Panc1 (cell line): ENCODE measurements at regions not wholly inside any gene's neighbourhood (a gene's known extent, or its start where the extent isn't known, plus 50 kb on each side); places are given as distances from the start of the nearest gene placed in this dataset.

ENCODE experiments used
- ATAC-seq: fragments of 200-7000 bp; cut with Tn5 transposase; 2 replicates; pipeline ENCODE4 v1.9.1; 2020; ENCODE audit warnings: mild to moderate bottlenecking, moderate library complexity
- BruUV-seq: library from RNA; stranded (reverse); fragments of 400-500 nt; replicated peaks from 2 replicates; lab custom pipeline; 2021; lab: Mats Ljungman, UMichigan
- CTCF ChIA-PET: fragments of 300-600 bp; sonication (Branson Sonifier 250); formaldehyde crosslinking; loops from one replicate; lab custom pipeline; 2022; ENCODE audit warnings: antibody characterized with exemption; lab: Charles Lee
- POLR2A ChIA-PET: fragments of 300-600 bp; sonication (Branson Sonifier 250); formaldehyde crosslinking; loops from one replicate; lab custom pipeline; 2022; ENCODE audit warnings: antibody characterized with exemption; lab: Charles Lee
- DNase-seq: peaks from one replicate; pipeline ENCODE4 v3.0.0-alpha.2; 2010; ENCODE audit warnings: low read depth, low spot score
- H3K27ac ChIP-seq: 2 replicates; pipeline ENCODE4 v1.5.1; 2011; ENCODE audit warnings: mild to moderate bottlenecking, low read length, inconsistent platforms
- H3K27me3 ChIP-seq: fragments of 200-500 bp; sonication (Bioruptor generic); 2 replicates; pipeline ENCODE4 v1.6.0; 2014; ENCODE audit warnings: low read length, inconsistent platforms; ENCODE audit not compliant: control insufficient read depth, insufficient read depth
- H3K36me3 ChIP-seq: fragments of 200-500 bp; sonication (Bioruptor generic); 2 replicates; pipeline ENCODE4 v1.5.1; 2014; ENCODE audit warnings: inconsistent platforms, mild to moderate bottlenecking, low read length, moderate library complexity; ENCODE audit not compliant: control insufficient read depth, insufficient read depth
- H3K4me1 ChIP-seq: 2 replicates; pipeline ENCODE4 v1.5.1; 2011; ENCODE audit warnings: inconsistent platforms, mild to moderate bottlenecking, low read length, moderate library complexity; ENCODE audit not compliant: control insufficient read depth, insufficient read depth
- H3K4me3 ChIP-seq, 2 experiments: 2 replicates each; pipeline ENCODE4 v1.5.1; 2011 to 2012; ENCODE audit warnings: low read depth in 2 of 2, low read length in 2 of 2, mild to moderate bottlenecking in 2 of 2, inconsistent platforms in 1 of 2, moderate library complexity in 1 of 2
- H3K9me3 ChIP-seq: fragments of 200-500 bp; sonication (Bioruptor generic); 2 replicates; pipeline ENCODE4 v1.5.1; 2014; ENCODE audit warnings: low read depth, mild to moderate bottlenecking, inconsistent platforms, low read length, moderate library complexity; ENCODE audit not compliant: control insufficient read depth, insufficient read depth
- CTCF ChIP-seq: fragments of 450-650 bp; IDR thresholded peaks from 2 replicates; pipeline ENCODE4 v1.5.1; 2017; ENCODE audit warnings: mild to moderate bottlenecking
- POLR2AphosphoS5 ChIP-seq: IDR thresholded peaks from 2 replicates; pipeline ENCODE4 v1.6.1; 2012; ENCODE audit warnings: mild to moderate bottlenecking, low read depth, low read length, moderate library complexity
- SIN3A ChIP-seq: IDR thresholded peaks from 2 replicates; pipeline ENCODE4 v1.6.1; 2012; ENCODE audit warnings: low read depth, mild to moderate bottlenecking, low read length, moderate library complexity, borderline replicate concordance; ENCODE audit not compliant: insufficient read depth
- TCF7L2 ChIP-seq: IDR thresholded peaks from 2 replicates; pipeline ENCODE4 v1.6.1; 2011; ENCODE audit warnings: mild to moderate bottlenecking, low read depth, low read length, inconsistent platforms
- in situ Hi-C: cut with HindIII; loops from 2 replicates; pipeline ENCODE4 v1.10.0; 2016; ENCODE audit warnings: low sequenced_read_pairs, low pct_unique_long_range_greater_than_20kb
- intact Hi-C: fragments of 100-400 bp; cut with micrococcal nuclease; formaldehyde crosslinking; loops from one replicate; pipeline ENCODE4 v1.10.0; 2022; ENCODE audit not compliant: unreplicated experiment
- TF ChIP-seq, protein P1 (sequence below), 2 experiments: IDR thresholded peaks; 2 replicates each; pipeline ENCODE4 v1.6.1; 2011 to 2012; ENCODE audit warnings: low read depth in 2 of 2, control low read depth in 1 of 2, low read length in 1 of 2, mild to moderate bottlenecking in 1 of 2, moderate library complexity in 1 of 2; ENCODE audit not compliant: insufficient read depth in 1 of 2

DNA sequence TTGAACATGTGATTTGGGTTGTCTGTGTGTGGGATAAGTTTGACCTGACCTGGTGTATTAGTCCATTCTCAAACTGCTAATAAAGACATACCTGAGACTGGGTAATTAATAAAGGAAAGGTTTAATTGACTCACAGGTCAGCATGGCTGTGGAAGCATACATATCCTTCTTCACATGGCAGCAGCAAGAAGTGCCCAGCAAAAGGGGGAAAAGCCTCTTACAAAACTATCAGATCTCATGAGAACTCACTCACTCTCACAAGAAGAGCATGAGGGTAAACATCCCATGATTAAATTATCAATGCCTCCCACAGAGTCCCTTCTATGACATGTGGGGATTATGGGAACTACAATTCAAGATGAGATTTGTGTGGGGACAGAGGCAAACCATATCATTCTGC, 94.0 kb upstream of the PPM1H start:
- POLR2A ChIA-PET, result no interaction called here
- BruUV-seq, result no TSS peak
- Histone ChIP-seq H3K4me3 (no peak overlapping the region), H3K4me1 (no peaks in the 10 kb centered on the region), H3K27me3 (peaks cover 4% of the 10 kb centered on the region; the same call in 1 of the 2 replicates), H3K36me3 (no peaks in the 10 kb centered on the region), H3K9me3 (no peaks in the 10 kb centered on the region), H3K27ac (no peak overlapping the region)
- intact Hi-C loops, result no loop called here
- TF ChIP-seq, protein P1, sequence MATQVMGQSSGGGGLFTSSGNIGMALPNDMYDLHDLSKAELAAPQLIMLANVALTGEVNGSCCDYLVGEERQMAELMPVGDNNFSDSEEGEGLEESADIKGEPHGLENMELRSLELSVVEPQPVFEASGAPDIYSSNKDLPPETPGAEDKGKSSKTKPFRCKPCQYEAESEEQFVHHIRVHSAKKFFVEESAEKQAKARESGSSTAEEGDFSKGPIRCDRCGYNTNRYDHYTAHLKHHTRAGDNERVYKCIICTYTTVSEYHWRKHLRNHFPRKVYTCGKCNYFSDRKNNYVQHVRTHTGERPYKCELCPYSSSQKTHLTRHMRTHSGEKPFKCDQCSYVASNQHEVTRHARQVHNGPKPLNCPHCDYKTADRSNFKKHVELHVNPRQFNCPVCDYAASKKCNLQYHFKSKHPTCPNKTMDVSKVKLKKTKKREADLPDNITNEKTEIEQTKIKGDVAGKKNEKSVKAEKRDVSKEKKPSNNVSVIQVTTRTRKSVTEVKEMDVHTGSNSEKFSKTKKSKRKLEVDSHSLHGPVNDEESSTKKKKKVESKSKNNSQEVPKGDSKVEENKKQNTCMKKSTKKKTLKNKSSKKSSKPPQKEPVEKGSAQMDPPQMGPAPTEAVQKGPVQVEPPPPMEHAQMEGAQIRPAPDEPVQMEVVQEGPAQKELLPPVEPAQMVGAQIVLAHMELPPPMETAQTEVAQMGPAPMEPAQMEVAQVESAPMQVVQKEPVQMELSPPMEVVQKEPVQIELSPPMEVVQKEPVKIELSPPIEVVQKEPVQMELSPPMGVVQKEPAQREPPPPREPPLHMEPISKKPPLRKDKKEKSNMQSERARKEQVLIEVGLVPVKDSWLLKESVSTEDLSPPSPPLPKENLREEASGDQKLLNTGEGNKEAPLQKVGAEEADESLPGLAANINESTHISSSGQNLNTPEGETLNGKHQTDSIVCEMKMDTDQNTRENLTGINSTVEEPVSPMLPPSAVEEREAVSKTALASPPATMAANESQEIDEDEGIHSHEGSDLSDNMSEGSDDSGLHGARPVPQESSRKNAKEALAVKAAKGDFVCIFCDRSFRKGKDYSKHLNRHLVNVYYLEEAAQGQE (IDR thresholded peaks at IDR 0.05; ENCODE audit: insufficient read depth in 1 of 2, low read depth in 2 of 2, low read length in 1 of 2), result no peak
- no peak for TF ChIP-seq SIN3A
- TF ChIP-seq POLR2AphosphoS5, result no peak
- no peak for TF ChIP-seq TCF7L2
- no peak for TF ChIP-seq CTCF
- DNase-seq (no peak), ATAC-seq (no peak)
- in situ Hi-C loops, result no loop called here
- CTCF ChIA-PET, result no interaction called here

DNA sequence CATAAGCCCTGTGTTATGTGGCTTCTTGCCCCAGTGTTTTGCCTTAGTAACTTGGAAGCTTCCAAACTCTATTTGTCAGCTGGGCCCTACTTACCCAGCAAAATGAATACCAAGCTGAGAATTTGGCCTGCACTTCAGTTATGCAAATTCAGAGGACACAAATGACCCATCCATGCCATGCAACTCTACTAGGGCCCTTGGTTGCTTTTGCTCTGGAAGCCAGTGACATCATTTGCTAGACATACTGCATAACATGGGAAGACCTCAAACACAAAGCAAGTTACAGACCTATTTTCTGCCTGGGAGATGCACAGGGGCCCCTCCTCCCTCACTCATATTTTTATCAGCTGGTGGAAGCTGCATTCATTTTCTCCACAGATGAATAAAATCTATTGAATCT, 90.2 kb upstream of the PPM1H start:
- in situ Hi-C loops, result no loop called here
- ATAC-seq (no peak), DNase-seq (no peak)
- no peaks in the 10 kb centered on the region for H3K9me3 ChIP-seq
- H3K27me3 ChIP-seq, result no peaks in the 10 kb centered on the region; the same call in 1 of the 2 replicates
- intact Hi-C loops, result no loop called here
- ChIA-PET CTCF (no interaction called here), POLR2A (no interaction called here)
- H3K27ac ChIP-seq, result no peak overlapping the region
- TF ChIP-seq, protein P1 (IDR thresholded peaks at IDR 0.05; ENCODE audit: insufficient read depth in 1 of 2, low read depth in 2 of 2, low read length in 1 of 2), result no peak
- no peak for TF ChIP-seq CTCF
- TF ChIP-seq TCF7L2, result no peak
- TF ChIP-seq POLR2AphosphoS5, result no peak
- no peak for TF ChIP-seq SIN3A
- no TSS peak for BruUV-seq
- H3K36me3 ChIP-seq, result no peaks in the 10 kb centered on the region
- no peak overlapping the region for H3K4me3 ChIP-seq
- no peaks in the 10 kb centered on the region for H3K4me1 ChIP-seq
